DND-41 (cell line): ENCODE measurements at regions not wholly inside any gene's neighbourhood (a gene's known extent, or its start where the extent isn't known, plus 50 kb on each side); places are given as distances from the start of the nearest gene placed in this dataset.
"Not testable (repeated sequence)": the region's sequence is repeated elsewhere in the genome, so short reads cannot be mapped to it uniquely, and the experiment has no call there.

Experiments
- ATAC-seq: fragments of 200-7000 bp; cut with Tn5 transposase; 3 replicates; pipeline ENCODE4 v1.9.1; 2021; ENCODE audit warnings: low read depth; ENCODE audit not compliant: insufficient read depth
- DNase-seq: peaks from one replicate; pipeline ENCODE4 v3.0.0-alpha.2; 2020
- H2AFZ ChIP-seq: 2 replicates; pipeline ENCODE4 v1.6.0; 2012; ENCODE audit warnings: low read depth, low read length
- H3K27ac ChIP-seq: 2 replicates; pipeline ENCODE4 v1.5.1; 2012; ENCODE audit warnings: low read length, inconsistent platforms
- H3K27me3 ChIP-seq: fragments of 200-600 bp; sonication (generic); 2 replicates; pipeline ENCODE4 v1.6.0; 2012; ENCODE audit warnings: low read length, mild to moderate bottlenecking, inconsistent platforms; ENCODE audit not compliant: insufficient read depth, poor library complexity
- H3K36me3 ChIP-seq: 2 replicates; pipeline ENCODE4 v1.5.1; 2012; ENCODE audit warnings: low read length, inconsistent platforms; ENCODE audit not compliant: insufficient read depth
- H3K4me1 ChIP-seq: 2 replicates; pipeline ENCODE4 v1.5.1; 2012; ENCODE audit warnings: mild to moderate bottlenecking, low read length; ENCODE audit not compliant: insufficient read depth
- H3K4me2 ChIP-seq: 2 replicates; pipeline ENCODE4 v1.6.0; 2012; ENCODE audit warnings: mild to moderate bottlenecking, moderate library complexity, low read length, inconsistent platforms; ENCODE audit not compliant: insufficient read depth
- H3K4me3 ChIP-seq, 2 experiments: fragments of 200-600 bp in 1 of 2; shearing (Covaris generic) in 1 of 2; 2 replicates each; pipeline ENCODE4 v1.5.1; 2012 to 2016; ENCODE audit warnings: inconsistent platforms in 2 of 2, low read length in 2 of 2, mild to moderate bottlenecking in 2 of 2, low read depth in 1 of 2, moderate library complexity in 1 of 2
- H3K79me2 ChIP-seq: 2 replicates; pipeline ENCODE4 v1.6.0; 2012; ENCODE audit warnings: low read length, inconsistent platforms; ENCODE audit not compliant: insufficient read depth
- H3K9ac ChIP-seq: 2 replicates; pipeline ENCODE4 v1.6.0; 2012; ENCODE audit warnings: low read depth, mild to moderate bottlenecking, inconsistent platforms, low read length, moderate library complexity
- H3K9me3 ChIP-seq: 2 replicates; pipeline ENCODE4 v1.5.1; 2012; ENCODE audit warnings: low read length, moderate library complexity, mild to moderate bottlenecking, inconsistent platforms; ENCODE audit not compliant: insufficient read depth, severe bottlenecking
- H4K20me1 ChIP-seq: 2 replicates; pipeline ENCODE4 v1.6.0; 2012; ENCODE audit warnings: low read length; ENCODE audit not compliant: insufficient read depth
- CTCF ChIP-seq: IDR thresholded peaks from 2 replicates; pipeline ENCODE4 v1.5.1; 2012; ENCODE audit warnings: borderline replicate concordance, low read length, moderate library complexity, mild to moderate bottlenecking; ENCODE audit not compliant: poor library complexity, severe bottlenecking; ENCODE audit errors: extremely low read depth
- EZH2 ChIP-seq: IDR thresholded peaks from 3 replicates; pipeline ENCODE4 v1.6.1; 2012; ENCODE audit warnings: borderline replicate concordance, low read depth, mild to moderate bottlenecking, moderate library complexity, low read length, inconsistent platforms; ENCODE audit not compliant: severe bottlenecking

GRCh38 chrX:137119049-137119448 is 85.3 kb upstream of the GPR101 start:
- Histone ChIP-seq H3K79me2 (no peaks in the 10 kb centered on the region), H3K27me3 (no peaks in the 10 kb centered on the region), H3K27ac (no peak overlapping the region), H4K20me1 (no peaks in the 10 kb centered on the region), H2AFZ (no peak overlapping the region), H3K4me1 (no peaks in the 10 kb centered on the region), H3K36me3 (no peaks in the 10 kb centered on the region), H3K9me3 (no peaks in the 10 kb centered on the region), H3K4me3 (no peak overlapping the region), H3K4me2 (no peak overlapping the region), H3K9ac (no peak overlapping the region)
- DNase-seq (no peak), ATAC-seq (no peak)
- TF ChIP-seq EZH2 (no peak), CTCF (no peak)

- TF ChIP-seq EZH2, result no peak
- TF ChIP-seq CTCF, result no peak
Observed at GRCh38 chrX:137118536-137118935, 84.7 kb upstream of the GPR101 start.

DNA sequence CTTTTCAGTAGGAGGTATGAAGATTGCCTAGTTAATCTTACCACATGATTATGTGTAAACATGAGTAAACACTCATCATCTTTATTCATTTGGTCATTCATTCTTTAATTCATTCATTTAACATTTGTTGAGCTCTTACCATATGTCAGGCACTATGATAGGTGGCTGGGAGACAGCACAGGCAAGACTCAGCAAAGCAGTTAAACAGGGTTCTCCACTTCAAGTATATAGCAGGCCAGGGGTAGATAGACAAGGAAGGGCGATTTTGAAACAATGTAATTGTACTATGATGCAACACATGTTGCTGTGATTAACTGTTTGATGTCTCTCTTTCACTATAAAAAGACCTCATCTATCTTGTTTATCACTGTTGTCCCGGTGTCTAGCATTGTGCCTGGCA is 84.3 kb upstream of the GPR101 start:
- H3K4me2 ChIP-seq, result no peak overlapping the region
- no peaks in the 10 kb centered on the region for H3K27me3 ChIP-seq
- no peak overlapping the region for H3K27ac ChIP-seq
- H3K9ac ChIP-seq, result no peak overlapping the region
- H3K4me1 ChIP-seq, result no peaks in the 10 kb centered on the region
- no peak for TF ChIP-seq EZH2
- no peak for TF ChIP-seq CTCF
- no peak for ATAC-seq
- H3K4me3 ChIP-seq, result no peak overlapping the region
- no peak for DNase-seq
- no peaks in the 10 kb centered on the region for H3K79me2 ChIP-seq
- no peak overlapping the region for H2AFZ ChIP-seq
- no peaks in the 10 kb centered on the region for H3K9me3 ChIP-seq
- no peaks in the 10 kb centered on the region for H3K36me3 ChIP-seq
- no peaks in the 10 kb centered on the region for H4K20me1 ChIP-seq

More at GRCh38 chrX:137118536-137118935, 84.7 kb upstream of the GPR101 start:
- Histone ChIP-seq H3K9ac (no peak overlapping the region), H3K79me2 (no peaks in the 10 kb centered on the region), H2AFZ (no peak overlapping the region), H4K20me1 (no peaks in the 10 kb centered on the region), H3K4me1 (no peaks in the 10 kb centered on the region), H3K27me3 (no peaks in the 10 kb centered on the region), H3K4me3 (no peak overlapping the region), H3K9me3 (no peaks in the 10 kb centered on the region), H3K36me3 (no peaks in the 10 kb centered on the region), H3K27ac (no peak overlapping the region), H3K4me2 (no peak overlapping the region)
- ATAC-seq, result no peak
- DNase-seq, result no peak

GRCh38 chrX:137107877-137108276 is 74.1 kb upstream of the GPR101 start:
- not testable (repeated sequence) for H3K9ac ChIP-seq, H3K36me3 ChIP-seq, H3K27ac ChIP-seq, H3K9me3 ChIP-seq, H3K27me3 ChIP-seq, H3K4me2 ChIP-seq, H2AFZ ChIP-seq, H4K20me1 ChIP-seq, H3K79me2 ChIP-seq, ATAC-seq, H3K4me1 ChIP-seq, H3K4me3 ChIP-seq, DNase-seq
